Kidney (tissue), 13 donors: ENCODE measurements at regions not wholly inside any gene's neighbourhood (a gene's known extent, or its start where the extent isn't known, plus 50 kb on each side); places are given as distances from the start of the nearest gene placed in this dataset.

ENCODE experiments used
- DNase-seq, 5 donors: peaks; one replicate each; pipeline ENCODE4 v3.0.0-alpha.2; 2013 to 2020
- FAIRE-seq: peaks from 2 replicates; lab custom pipeline; 2012; peaks lifted over from hg19 to GRCh38; lab: Jason Lieb, UNC
- H3K27ac ChIP-seq, 2 donors: one replicate each; pipeline ENCODE4 v1.7.0; 2013; ENCODE audit warnings: low read depth in 2 of 2, low read length in 2 of 2, inconsistent platforms in 1 of 2
- H3K27me3 ChIP-seq: one replicate; pipeline ENCODE4 v1.7.1; 2013; ENCODE audit warnings: low read length, inconsistent platforms; ENCODE audit not compliant: control insufficient read depth, insufficient read depth
- H3K36me3 ChIP-seq, 3 donors: one replicate each; pipeline versions ENCODE4 v1.7.0 to v1.7.1; 2013; ENCODE audit warnings: low read length in 3 of 3, control low read depth in 1 of 3, inconsistent platforms in 1 of 3; ENCODE audit not compliant: insufficient read depth in 3 of 3, control insufficient read depth in 2 of 3
- H3K4me1 ChIP-seq, 3 donors: one replicate each; pipeline versions ENCODE4 v1.7.0 to v1.7.1; 2013; ENCODE audit warnings: low read length in 3 of 3, inconsistent platforms in 1 of 3, low read depth in 1 of 3; ENCODE audit not compliant: control insufficient read depth in 2 of 3, insufficient read depth in 2 of 3
- H3K4me3 ChIP-seq, 3 donors: one replicate each; pipeline versions ENCODE4 v1.7.0 to v1.8.1; 2013; ENCODE audit warnings: low read length in 3 of 3, control low read depth in 1 of 3, inconsistent platforms in 1 of 3
- H3K9ac ChIP-seq, 3 donors: one replicate each; pipeline versions ENCODE4 v1.7.0 to v1.7.1; 2013; ENCODE audit warnings: low read length in 3 of 3, control low read depth in 1 of 3, inconsistent platforms in 1 of 3
- H3K9me3 ChIP-seq, 3 donors: one replicate each; pipeline versions ENCODE4 v1.7.0 to v1.7.1; 2013; ENCODE audit warnings: low read length in 3 of 3, control low read depth in 1 of 3, inconsistent platforms in 1 of 3; ENCODE audit not compliant: control insufficient read depth in 2 of 3, insufficient read depth in 1 of 3
- CTCF ChIP-seq: IDR thresholded peaks from 3 replicates; pipeline ENCODE4 v1.5.1; 2012; ENCODE audit warnings: mild to moderate bottlenecking, moderate library complexity, borderline replicate concordance; ENCODE audit not compliant: insufficient read depth; ENCODE audit errors: extremely low read depth
- intact Hi-C: fragments of 100-400 bp; cut with DNase I; formaldehyde crosslinking; loops from one replicate; pipeline ENCODE4 v1.11.1; 2022
- donor health status: control.
- donor health status: control.
- donor health status: control.
- donor health status: control.
- donor health status: control.
- donor health status: DM: yes; HTN: yes; CAD: no.
- donor health status: Normal renal cell carcinoma (clear cell type).

DNA sequence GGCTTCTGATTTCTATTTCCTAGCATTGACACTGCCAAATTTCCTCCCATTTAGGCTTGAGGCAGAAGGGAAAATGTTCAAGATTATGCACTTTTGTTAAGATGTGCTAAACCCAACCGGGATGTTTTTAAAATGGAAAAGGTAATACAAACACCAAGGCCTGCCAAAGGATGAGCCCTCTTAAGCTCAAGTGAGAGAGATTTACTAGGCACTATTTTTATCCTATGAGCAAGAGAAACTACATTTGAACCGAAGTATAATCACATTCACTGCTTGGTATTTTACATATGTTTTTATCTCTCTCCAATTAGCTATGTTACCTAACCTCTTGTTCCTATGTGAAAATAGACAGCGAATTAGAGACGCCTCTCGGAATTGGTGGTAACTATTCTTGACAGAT is 295.8 kb downstream of the GABRB3 start:
- H3K27me3 ChIP-seq, result no peaks in the 10 kb centered on the region
- H3K4me1 ChIP-seq, result no peaks in the 10 kb centered on the region
- intact Hi-C loops, result no loop called here
- no peak overlapping the region for H3K4me3 ChIP-seq
- no peak overlapping the region for H3K9ac ChIP-seq
- no peaks in the 10 kb centered on the region for H3K36me3 ChIP-seq
- H3K27ac ChIP-seq, result no peak overlapping the region
- DNase-seq (no peak), FAIRE-seq (no peak)
- TF ChIP-seq CTCF, result no peak
- H3K9me3 ChIP-seq, result no peaks in the 10 kb centered on the region

GRCh38 chr15:26475554-26475953 is 297.3 kb downstream of the GABRB3 start:
- intact Hi-C loops, result no loop called here
- Histone ChIP-seq H3K27ac (no peak overlapping the region), H3K9ac (no peak overlapping the region), H3K4me1 (no peaks in the 10 kb centered on the region), H3K36me3 (no peaks in the 10 kb centered on the region), H3K27me3 (no peaks in the 10 kb centered on the region), H3K9me3 (no peaks in the 10 kb centered on the region), H3K4me3 (no peak overlapping the region)
- no peak for TF ChIP-seq CTCF
- FAIRE-seq, result no peak
- DNase-seq, result no peak

GRCh38 chr15:26472661-26473060 is 300.2 kb downstream of the GABRB3 start:
- H3K36me3 ChIP-seq, result no peaks in the 10 kb centered on the region
- H3K27me3 ChIP-seq, result no peaks in the 10 kb centered on the region
- no peak overlapping the region for H3K27ac ChIP-seq
- H3K4me3 ChIP-seq, result no peak overlapping the region
- FAIRE-seq, result no peak
- TF ChIP-seq CTCF, result no peak
- H3K9me3 ChIP-seq, result peaks cover 0 to 1% (median 0%) of the 10 kb centered on the region in 3 donors
- no peak overlapping the region for H3K9ac ChIP-seq
- no peaks in the 10 kb centered on the region for H3K4me1 ChIP-seq
- intact Hi-C loops, result no loop called here
- DNase-seq, result no peak

GRCh38 chr15:26461847-26462608 is 310.8 kb downstream of the GABRB3 start:
- DNase-seq (no peak), FAIRE-seq (no peak)
- Histone ChIP-seq H3K27me3 (no peaks in the 10 kb centered on the region), H3K36me3 (no peaks in the 10 kb centered on the region), H3K4me1 (no peaks in the 10 kb centered on the region), H3K9ac (no peak overlapping the region), H3K4me3 (no peak overlapping the region), H3K27ac (no peak overlapping the region), H3K9me3 (peaks cover 0 to 5% (median 2%) of the 10 kb centered on the region in 3 donors)
- intact Hi-C loops, result no loop called here
- TF ChIP-seq CTCF, result no peak
